Astrocyte (in vitro differentiated cells and primary cell): ENCODE measurements at regions not wholly inside any gene's neighbourhood (a gene's known extent, or its start where the extent isn't known, plus 50 kb on each side); places are given as distances from the start of the nearest gene placed in this dataset.

Experiments
- EZH2 ChIP-seq: IDR thresholded peaks from 2 replicates; pipeline ENCODE4 v1.6.1; 2012; ENCODE audit warnings: mild to moderate bottlenecking, low read length, inconsistent platforms; ENCODE audit not compliant: insufficient read depth
- TF ChIP-seq, protein P1 (sequence below): IDR thresholded peaks from 2 replicates; pipeline ENCODE4 v1.5.1; 2011; ENCODE audit warnings: low read depth, mild to moderate bottlenecking, inconsistent platforms, low read length, moderate library complexity; ENCODE audit not compliant: insufficient read depth

DNA sequence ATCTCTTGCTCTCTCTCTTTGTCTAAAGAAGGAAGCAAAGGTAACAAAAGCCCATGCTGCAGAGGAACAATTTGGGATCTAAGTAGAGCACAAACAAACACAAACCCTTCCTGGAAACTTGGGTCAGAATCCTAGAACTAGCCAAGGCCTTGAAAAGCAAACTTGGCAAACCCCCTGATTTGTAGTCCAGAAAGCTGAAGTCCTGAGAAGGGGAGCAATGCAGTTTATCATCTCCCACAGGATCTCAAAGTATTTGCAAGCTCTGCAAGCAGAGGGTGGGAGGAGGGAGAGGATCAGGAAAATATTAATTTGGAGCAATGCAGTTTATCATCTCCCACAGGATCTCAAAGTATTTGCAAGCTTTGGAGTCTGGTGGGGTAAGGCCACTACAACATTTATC is 379.5 kb upstream of the FGF13 start:
- TF ChIP-seq, protein P1, sequence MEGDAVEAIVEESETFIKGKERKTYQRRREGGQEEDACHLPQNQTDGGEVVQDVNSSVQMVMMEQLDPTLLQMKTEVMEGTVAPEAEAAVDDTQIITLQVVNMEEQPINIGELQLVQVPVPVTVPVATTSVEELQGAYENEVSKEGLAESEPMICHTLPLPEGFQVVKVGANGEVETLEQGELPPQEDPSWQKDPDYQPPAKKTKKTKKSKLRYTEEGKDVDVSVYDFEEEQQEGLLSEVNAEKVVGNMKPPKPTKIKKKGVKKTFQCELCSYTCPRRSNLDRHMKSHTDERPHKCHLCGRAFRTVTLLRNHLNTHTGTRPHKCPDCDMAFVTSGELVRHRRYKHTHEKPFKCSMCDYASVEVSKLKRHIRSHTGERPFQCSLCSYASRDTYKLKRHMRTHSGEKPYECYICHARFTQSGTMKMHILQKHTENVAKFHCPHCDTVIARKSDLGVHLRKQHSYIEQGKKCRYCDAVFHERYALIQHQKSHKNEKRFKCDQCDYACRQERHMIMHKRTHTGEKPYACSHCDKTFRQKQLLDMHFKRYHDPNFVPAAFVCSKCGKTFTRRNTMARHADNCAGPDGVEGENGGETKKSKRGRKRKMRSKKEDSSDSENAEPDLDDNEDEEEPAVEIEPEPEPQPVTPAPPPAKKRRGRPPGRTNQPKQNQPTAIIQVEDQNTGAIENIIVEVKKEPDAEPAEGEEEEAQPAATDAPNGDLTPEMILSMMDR = no peak
- TF ChIP-seq EZH2 = no peak
